Activated CD4-positive, CD25-positive, alpha-beta regulatory T cell treated with anti-CD3 and anti-CD28 coated beads, Interleukin-2, amount 50 U/mL, for 24 hours (primary cell): ENCODE measurements at regions not wholly inside any gene's neighbourhood (a gene's known extent, or its start where the extent isn't known, plus 50 kb on each side); places are given as distances from the start of the nearest gene placed in this dataset.

Source experiments
- ATAC-seq, 2 donors: fragments of 150-1000 bp; cut with Tn5 transposase; one replicate each; pipeline ENCODE4 v1.10.0; 2021; ENCODE audit warnings: mild to moderate bottlenecking in 1 of 2, moderate library complexity in 1 of 2

DNA sequence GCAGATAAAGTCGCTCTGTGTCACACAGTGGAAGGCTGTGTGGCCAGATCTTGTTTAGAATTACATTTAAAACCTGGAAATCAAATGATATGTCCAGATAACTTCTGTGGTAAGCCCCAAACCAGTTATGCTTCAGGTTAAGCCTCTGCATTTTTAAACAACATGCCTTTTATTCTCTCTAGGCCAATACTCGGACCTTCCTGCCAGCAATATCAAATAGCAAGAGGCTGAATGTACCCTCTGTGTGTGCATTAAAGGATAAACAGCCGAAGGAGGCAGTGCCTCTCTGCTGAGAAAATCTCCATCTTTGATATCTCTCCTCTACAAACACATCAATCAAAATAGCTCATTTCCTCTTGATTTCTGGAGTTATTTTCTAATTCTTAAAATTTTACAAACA is 67.1 kb upstream of the TMEM260 start:
- ATAC-seq, result no peak

DNA sequence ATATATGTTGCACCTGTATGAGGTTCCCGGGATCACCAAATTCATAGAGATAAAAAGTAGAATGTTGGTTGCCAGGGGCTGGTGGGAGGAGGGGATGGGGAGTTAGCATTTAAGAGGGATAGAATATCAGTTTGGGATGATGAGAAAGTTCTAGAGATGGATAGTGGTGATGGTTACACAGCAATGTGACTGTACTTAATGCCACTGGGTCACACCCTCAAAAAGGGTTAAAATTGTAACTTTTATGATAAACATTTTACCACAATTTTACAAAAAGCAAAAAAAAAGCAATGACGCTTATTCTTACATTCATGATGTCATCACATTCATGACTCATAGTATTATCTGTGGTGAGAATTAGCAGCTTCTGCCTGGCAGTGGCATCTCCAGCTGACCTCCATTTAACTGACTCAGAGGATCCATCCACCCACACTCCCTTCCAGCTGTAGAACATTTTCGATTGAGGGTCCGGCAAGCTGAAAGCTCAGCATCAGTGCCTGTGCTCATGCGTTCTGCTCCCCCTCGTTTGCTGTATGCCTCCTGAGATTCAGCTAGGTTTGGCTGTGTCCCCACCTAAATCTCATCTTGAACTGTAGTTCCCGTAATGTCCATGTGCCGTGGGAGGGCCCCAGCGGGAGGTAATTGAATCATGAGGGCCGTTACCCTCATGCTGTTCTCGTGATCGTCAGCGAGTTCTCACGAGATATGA is 64.8 kb upstream of the TMEM260 start:
- ATAC-seq, result peak; percentile 59 to 68

DNA sequence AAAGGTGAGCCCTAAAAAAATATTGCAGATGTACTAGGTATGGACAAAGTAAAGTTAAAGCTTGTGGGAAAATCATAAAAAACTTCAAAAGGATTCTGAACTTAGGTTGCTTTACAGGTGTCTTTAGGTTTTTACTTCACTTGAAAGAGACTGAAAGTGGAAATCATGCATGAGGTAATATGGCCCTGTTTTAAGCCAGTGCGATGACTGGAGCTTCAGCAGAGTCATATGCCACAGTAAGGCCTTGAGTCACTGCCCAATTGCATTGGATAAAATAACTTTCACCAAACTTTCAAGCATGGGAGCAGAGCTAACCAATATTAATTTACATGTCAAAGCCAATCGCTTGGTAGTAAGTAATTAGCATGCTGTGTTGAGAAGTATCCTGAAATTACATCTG is 63.9 kb upstream of the TMEM260 start:
- peak; percentile 55 to 60 for ATAC-seq

DNA sequence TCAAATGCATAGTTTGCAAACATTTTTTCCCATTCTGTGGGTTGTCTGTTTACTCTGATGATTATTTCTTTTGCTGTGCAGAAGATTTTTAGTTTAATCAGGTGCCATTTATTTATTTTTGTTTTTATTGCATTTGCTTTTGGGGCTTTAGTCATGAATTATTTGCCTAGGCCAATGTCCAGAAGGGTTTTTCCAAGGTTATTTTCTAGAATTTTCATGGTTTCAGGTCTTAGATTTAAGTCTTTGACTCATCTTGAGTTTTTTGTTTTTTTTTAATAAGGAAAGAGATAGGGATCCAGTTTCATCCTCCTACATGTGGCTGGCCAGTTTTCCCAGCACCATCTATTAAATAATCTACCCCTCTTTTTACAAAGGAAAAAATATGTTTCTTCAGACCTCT is 57.2 kb upstream of the TMEM260 start:
- no peak for ATAC-seq

DNA sequence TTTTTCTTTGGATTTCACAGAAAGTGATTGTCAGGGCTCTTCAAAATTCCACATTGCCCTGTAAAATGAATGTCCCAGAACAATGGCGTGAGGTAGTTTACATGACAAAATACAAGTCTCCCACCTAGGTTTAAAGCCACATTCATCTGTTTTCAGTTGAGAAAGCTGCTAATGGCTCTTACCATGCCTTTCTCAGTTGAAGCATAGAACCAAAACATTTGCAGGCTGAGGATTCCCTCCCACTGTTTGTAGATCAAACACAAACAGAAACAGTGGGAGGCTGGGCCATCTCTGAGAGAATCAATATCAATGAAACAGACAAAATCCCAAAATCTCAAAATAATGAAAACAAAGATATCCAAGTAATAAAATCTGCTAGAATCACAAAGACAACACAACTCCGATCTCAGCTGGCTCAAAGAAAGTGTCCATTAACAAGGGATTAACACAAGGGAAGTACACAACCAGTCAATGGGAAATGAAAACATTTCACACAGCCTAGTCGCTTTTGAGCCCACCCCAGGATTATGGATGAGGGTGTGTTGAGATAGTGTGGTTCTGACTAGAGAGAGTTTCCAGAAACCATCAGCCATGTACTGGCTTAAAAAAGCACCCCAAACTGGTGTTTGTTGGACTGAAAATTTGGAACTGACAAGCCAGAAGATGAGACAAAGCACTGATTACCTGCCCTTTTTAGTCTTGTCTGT is 54.5 kb upstream of the TMEM260 start:
- ATAC-seq, result no peak

DNA sequence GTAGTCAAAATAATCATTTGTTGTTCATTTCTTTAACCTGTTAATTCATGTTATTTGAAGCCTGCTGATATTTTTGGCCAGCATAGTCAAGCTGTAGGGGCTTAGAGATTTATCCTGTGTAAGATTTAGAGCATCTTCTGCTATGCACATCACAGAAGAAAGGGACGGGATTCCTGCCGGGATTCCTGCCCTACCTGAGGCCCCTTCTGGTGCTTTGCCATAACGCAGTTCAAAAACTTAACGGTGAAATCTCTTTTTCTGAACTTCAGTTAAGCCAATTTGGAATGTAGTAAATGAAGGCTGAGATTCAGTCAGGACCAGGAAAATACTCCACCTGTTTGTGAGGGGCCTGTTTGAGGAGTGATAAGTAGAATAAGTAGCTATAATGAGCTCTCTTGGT is 50.7 kb upstream of the TMEM260 start:
- no peak for ATAC-seq
